ENCODE measurements at regions not wholly inside any gene's neighbourhood (a gene's known extent, or its start where the extent isn't known, plus 50 kb on each side); places are given as distances from the start of the nearest gene placed in this dataset.

DNA sequence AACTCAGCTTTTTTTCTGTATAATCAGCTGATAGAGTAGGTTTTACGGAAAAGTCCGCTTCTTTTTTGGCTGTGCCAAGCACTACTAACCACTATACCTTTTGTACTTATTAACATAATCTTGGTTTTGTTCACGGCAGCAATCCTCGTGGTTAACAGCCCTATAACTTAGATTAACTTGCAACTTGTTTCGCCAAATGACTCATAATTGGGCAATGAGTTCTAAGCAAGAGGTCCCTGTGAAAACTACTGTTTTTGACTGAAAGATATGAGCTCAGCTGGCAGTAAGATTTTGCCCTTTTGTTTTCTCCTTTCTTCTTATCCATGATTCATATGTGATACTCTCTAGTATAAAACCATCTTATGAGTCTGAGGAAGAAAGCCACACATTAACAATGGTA, 345.0 kb upstream of the PCDH15 start:
- intact Hi-C loops (cut with micrococcal nuclease): no loop called here
- Histone ChIP-seq H3K9me3 (replicated peaks) (no peaks in the 10 kb centered on the region), H3K4me1 (no peaks in the 10 kb centered on the region), H3K27ac (replicated peaks) (no peak overlapping the region), H3K36me3 (no peaks in the 10 kb centered on the region), H3K4me3 (no peak overlapping the region), H3K27me3 (ENCODE audit: low read depth) (no peaks in the 10 kb centered on the region)
- TF ChIP-seq, protein P1, sequence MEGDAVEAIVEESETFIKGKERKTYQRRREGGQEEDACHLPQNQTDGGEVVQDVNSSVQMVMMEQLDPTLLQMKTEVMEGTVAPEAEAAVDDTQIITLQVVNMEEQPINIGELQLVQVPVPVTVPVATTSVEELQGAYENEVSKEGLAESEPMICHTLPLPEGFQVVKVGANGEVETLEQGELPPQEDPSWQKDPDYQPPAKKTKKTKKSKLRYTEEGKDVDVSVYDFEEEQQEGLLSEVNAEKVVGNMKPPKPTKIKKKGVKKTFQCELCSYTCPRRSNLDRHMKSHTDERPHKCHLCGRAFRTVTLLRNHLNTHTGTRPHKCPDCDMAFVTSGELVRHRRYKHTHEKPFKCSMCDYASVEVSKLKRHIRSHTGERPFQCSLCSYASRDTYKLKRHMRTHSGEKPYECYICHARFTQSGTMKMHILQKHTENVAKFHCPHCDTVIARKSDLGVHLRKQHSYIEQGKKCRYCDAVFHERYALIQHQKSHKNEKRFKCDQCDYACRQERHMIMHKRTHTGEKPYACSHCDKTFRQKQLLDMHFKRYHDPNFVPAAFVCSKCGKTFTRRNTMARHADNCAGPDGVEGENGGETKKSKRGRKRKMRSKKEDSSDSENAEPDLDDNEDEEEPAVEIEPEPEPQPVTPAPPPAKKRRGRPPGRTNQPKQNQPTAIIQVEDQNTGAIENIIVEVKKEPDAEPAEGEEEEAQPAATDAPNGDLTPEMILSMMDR (IDR thresholded peaks at IDR 0.05; ENCODE audit: borderline replicate concordance): no peak
- DNase-seq: no peak

DNA sequence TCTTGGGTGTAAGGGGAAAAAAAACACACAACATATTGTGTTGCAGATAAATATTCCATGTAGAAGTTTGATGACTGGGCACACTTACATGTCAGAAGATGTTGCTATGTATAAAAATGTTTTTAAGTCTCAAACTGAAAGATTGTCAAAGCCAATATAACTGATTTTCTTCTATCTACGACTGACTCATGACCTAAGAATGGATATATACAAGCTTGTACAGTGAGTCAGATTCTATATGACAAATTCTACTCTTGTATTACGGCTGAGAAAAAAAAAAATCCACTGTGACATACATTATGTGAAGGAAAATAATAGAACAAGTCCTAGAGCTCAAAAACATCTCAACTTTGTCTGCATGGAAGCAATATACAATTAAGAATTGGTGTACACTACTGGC, 343.0 kb upstream of the PCDH15 start:
- TF ChIP-seq, protein P1 (IDR thresholded peaks at IDR 0.05; ENCODE audit: borderline replicate concordance): no peak
- intact Hi-C loops (cut with micrococcal nuclease): no loop called here
- no peak overlapping the region for H3K27ac ChIP-seq (replicated peaks)
- no peaks in the 10 kb centered on the region for H3K36me3 ChIP-seq
- H3K4me3 ChIP-seq: no peak overlapping the region
- no peaks in the 10 kb centered on the region for H3K4me1 ChIP-seq
- no peaks in the 10 kb centered on the region for H3K9me3 ChIP-seq (replicated peaks)
- no peaks in the 10 kb centered on the region for H3K27me3 ChIP-seq (ENCODE audit: low read depth)
- no peak for DNase-seq

DNA sequence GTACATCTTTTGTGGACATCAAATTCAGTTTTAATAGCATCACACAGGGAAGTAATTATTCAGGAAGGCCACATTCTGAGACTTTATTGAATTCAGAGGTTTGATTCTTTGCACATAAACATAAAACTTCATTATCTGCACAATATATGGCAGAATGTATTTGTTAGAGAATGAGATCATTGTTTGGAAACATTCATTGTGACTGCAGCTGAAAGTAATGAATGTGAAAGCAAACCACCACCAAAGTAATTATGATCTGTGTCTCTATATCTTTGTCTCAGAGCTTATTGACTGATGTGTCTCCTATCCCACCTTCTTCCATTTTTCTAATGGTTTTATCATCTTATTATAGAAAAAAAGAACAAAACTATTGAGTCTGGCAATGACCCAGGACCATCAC, 340.9 kb upstream of the PCDH15 start:
- Histone ChIP-seq H3K27me3 (ENCODE audit: low read depth) (no peaks in the 10 kb centered on the region), H3K9me3 (replicated peaks) (peaks cover 16% of the 10 kb centered on the region)
- intact Hi-C loops (cut with micrococcal nuclease): no loop called here

DNA sequence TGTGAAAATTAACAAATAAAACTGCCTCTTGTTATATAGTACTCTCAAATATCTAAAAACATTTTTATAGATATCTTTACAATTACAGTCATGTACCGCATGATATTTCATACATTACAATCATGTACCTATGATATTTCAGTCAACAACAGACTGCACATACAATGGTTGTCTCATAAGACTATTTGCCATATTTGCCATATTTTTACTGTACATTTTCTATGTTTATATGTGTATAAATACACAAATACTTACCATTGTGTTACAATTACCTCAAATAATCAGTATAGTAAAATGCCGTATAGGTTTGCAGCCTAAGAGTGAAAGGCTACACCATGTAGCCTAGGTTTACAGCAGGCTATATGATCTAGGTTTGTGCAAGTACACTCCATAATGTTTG, 336.0 kb upstream of the PCDH15 start:
- H3K9me3 ChIP-seq (replicated peaks): peaks cover 34% of the 10 kb centered on the region
- intact Hi-C loops (cut with micrococcal nuclease): no loop called here
- H3K4me1 ChIP-seq: no peaks in the 10 kb centered on the region
- H3K4me3 ChIP-seq: no peak overlapping the region
- H3K27ac ChIP-seq (replicated peaks): no peak overlapping the region
- no peaks in the 10 kb centered on the region for H3K36me3 ChIP-seq
- H3K27me3 ChIP-seq (ENCODE audit: low read depth): no peaks in the 10 kb centered on the region
- DNase-seq: no peak
- TF ChIP-seq, protein P1 (IDR thresholded peaks at IDR 0.05; ENCODE audit: borderline replicate concordance): no peak

More for the DNA sequence above, 340.9 kb upstream of the PCDH15 start:
- no peaks in the 10 kb centered on the region for H3K4me1 ChIP-seq
- TF ChIP-seq, protein P1 (IDR thresholded peaks at IDR 0.05; ENCODE audit: borderline replicate concordance): no peak
- no peak overlapping the region for H3K27ac ChIP-seq (replicated peaks)
- no peak for DNase-seq
- H3K4me3 ChIP-seq: no peak overlapping the region
- H3K36me3 ChIP-seq: no peaks in the 10 kb centered on the region

DNA sequence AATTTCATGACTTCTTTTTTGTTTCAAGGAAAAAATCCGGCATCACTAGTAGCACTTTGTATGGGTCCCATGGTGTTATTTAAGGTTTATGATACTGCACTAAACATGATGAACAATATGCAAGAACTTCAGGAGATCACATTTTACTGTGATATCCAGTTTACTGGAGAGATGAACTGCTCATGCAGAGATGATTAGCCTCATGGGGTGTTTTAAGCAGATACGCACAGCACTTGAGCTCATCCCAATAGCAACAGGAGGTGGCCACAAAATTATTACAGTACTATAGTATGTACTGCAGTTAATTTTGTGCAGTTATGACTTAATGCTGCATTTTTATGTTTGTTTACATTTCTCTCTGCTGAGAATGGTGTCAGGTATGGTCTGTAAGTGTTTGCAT, 303.7 kb upstream of the PCDH15 start:
- TF ChIP-seq, protein P1 (IDR thresholded peaks at IDR 0.05; ENCODE audit: borderline replicate concordance): no peak
- no peak overlapping the region for H3K27ac ChIP-seq (replicated peaks)
- no peaks in the 10 kb centered on the region for H3K9me3 ChIP-seq (replicated peaks)
- no peaks in the 10 kb centered on the region for H3K27me3 ChIP-seq (ENCODE audit: low read depth)
- intact Hi-C loops (cut with micrococcal nuclease): no loop called here
- no peaks in the 10 kb centered on the region for H3K4me1 ChIP-seq
- no peak for DNase-seq
- no peak overlapping the region for H3K4me3 ChIP-seq
- no peaks in the 10 kb centered on the region for H3K36me3 ChIP-seq

DNA sequence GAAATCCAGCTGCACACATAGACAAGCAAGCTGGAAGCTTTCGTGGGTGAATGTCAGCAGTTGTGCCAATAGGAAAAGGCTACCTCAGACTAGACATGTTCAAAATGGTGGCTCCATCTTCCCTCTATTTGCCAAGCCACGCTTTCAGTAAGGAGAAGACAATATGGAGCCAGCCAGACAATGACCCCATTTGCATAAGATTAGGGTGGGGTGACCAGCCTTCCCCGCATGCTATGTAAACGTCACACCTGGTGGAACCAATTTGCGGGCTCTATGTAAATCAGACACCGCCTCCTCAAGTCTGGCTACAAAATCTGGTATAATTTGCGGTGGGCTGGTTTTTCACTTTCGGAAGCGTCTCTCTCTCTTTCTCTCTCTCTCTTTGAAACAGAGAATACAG, 297.4 kb upstream of the PCDH15 start:
- Histone ChIP-seq H3K4me1 (no peaks in the 10 kb centered on the region), H3K9me3 (replicated peaks) (no peaks in the 10 kb centered on the region), H3K27ac (replicated peaks) (no peak overlapping the region), H3K4me3 (no peak overlapping the region), H3K27me3 (ENCODE audit: low read depth) (no peaks in the 10 kb centered on the region), H3K36me3 (no peaks in the 10 kb centered on the region)
- DNase-seq: no peak
- TF ChIP-seq, protein P1 (IDR thresholded peaks at IDR 0.05; ENCODE audit: borderline replicate concordance): no peak
- intact Hi-C loops (cut with micrococcal nuclease): no loop called here
